ENCODE measurements at regions not wholly inside any gene's neighbourhood (a gene's known extent, or its start where the extent isn't known, plus 50 kb on each side); places are given as distances from the start of the nearest gene placed in this dataset.

- no peak for DNase-seq (ENCODE audit: low spot score)
These were observed 220.1 kb upstream of the RPL34 start for GRCh38 chr4:108400309-108400708.

GRCh38 chr4:108399610-108400265 is 220.6 kb upstream of the RPL34 start:
- no peak for DNase-seq (ENCODE audit: low spot score)

GRCh38 chr4:108398836-108399235 is 221.5 kb upstream of the RPL34 start:
- DNase-seq (ENCODE audit: low spot score): no peak

GRCh38 chr4:108398316-108398715 is 222.1 kb upstream of the RPL34 start:
- DNase-seq (ENCODE audit: low spot score): no peak

GRCh38 chr4:108397850-108398249 is 222.5 kb upstream of the RPL34 start:
- no peak for DNase-seq (ENCODE audit: low spot score)

- no peak for DNase-seq (ENCODE audit: low spot score)
These were observed 223.4 kb upstream of the RPL34 start for GRCh38 chr4:108396900-108397497.

- DNase-seq (ENCODE audit: low spot score): no peak
These were observed 224.6 kb upstream of the RPL34 start for GRCh38 chr4:108395786-108396185.

- DNase-seq (ENCODE audit: low spot score): no peak
These were observed 225.2 kb upstream of the LEF1 start for GRCh38 chr4:108393890-108394472.

GRCh38 chr4:108391701-108392455 is 223.1 kb upstream of the LEF1 start:
- DNase-seq (ENCODE audit: low spot score): no peak

- DNase-seq (ENCODE audit: low spot score): no peak
These were observed 216.3 kb upstream of the LEF1 start for GRCh38 chr4:108385076-108385475.

GRCh38 chr4:108384544-108384943 is 215.8 kb upstream of the LEF1 start:
- no peak for DNase-seq (ENCODE audit: low spot score)

GRCh38 chr4:108383157-108383556 is 214.4 kb upstream of the LEF1 start:
- DNase-seq (ENCODE audit: low spot score): no peak

- no peak for DNase-seq (ENCODE audit: low spot score)
These were observed 214.0 kb upstream of the LEF1 start for GRCh38 chr4:108382751-108383150.

- DNase-seq (ENCODE audit: low spot score): no peak
These were observed 209.4 kb upstream of the LEF1 start for GRCh38 chr4:108378164-108378563.

GRCh38 chr4:108377021-108377420 is 208.3 kb upstream of the LEF1 start:
- no peak for DNase-seq (ENCODE audit: low spot score)

GRCh38 chr4:108375434-108375833 is 206.7 kb upstream of the LEF1 start:
- DNase-seq (ENCODE audit: low spot score): no peak

- DNase-seq (ENCODE audit: low spot score): no peak
These were observed 203.9 kb upstream of the LEF1 start for GRCh38 chr4:108372681-108373080.

- no peak for DNase-seq (ENCODE audit: low spot score)
These were observed 202.6 kb upstream of the LEF1 start for GRCh38 chr4:108371282-108371681.

GRCh38 chr4:108370291-108371141 is 201.8 kb upstream of the LEF1 start:
- DNase-seq (ENCODE audit: low spot score): no peak

GRCh38 chr4:108369035-108369655 is 200.4 kb upstream of the LEF1 start:
- DNase-seq (ENCODE audit: low spot score): no peak

GRCh38 chr4:108367751-108368150 is 199.0 kb upstream of the LEF1 start:
- DNase-seq (ENCODE audit: low spot score): no peak

- DNase-seq (ENCODE audit: low spot score): no peak
These were observed 198.0 kb upstream of the LEF1 start for GRCh38 chr4:108366716-108367115.
